CD4-positive, alpha-beta T cell treated with Interleukin-10 for 1 hour (primary cell): ENCODE measurements at regions not wholly inside any gene's neighbourhood (a gene's known extent, or its start where the extent isn't known, plus 50 kb on each side); places are given as distances from the start of the nearest gene placed in this dataset.
A peak's percentile ranks its signal among the peaks of the same experiment; 100 is the strongest.

Experiments
- DNase-seq: peaks from one replicate; pipeline ENCODE4 v3.0.0-alpha.2; 2020

DNA sequence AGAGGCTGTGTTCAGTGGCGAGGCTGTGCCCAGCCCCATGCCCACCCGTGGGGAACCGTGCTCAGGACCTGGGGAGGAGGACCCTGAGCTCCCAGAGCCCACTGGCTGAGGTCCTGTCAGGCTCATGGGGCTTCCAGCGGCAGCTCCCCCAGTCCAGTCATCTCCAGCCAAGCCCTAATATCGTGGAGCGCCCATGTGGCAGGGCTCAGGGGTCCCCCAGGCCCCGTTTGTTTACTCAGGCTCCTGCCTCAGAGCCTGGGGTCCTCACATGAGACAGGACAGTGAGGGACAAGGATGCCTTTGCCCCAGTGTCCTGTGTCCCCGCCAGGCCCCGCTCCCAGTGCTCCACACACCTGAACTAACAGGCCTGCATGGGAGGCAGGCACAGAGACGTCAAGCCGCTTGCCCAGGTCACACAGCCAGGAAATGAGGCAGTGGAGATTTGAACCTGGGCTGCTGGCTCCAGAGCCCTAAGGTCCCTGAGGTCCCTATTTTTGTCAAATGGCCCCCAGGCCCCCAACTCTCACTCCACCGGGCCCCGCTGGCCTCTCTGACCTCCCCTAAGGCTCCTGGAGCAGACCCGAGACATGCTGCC, 100.7 kb upstream of the ACTRT2 start:
- no peak for DNase-seq

DNA sequence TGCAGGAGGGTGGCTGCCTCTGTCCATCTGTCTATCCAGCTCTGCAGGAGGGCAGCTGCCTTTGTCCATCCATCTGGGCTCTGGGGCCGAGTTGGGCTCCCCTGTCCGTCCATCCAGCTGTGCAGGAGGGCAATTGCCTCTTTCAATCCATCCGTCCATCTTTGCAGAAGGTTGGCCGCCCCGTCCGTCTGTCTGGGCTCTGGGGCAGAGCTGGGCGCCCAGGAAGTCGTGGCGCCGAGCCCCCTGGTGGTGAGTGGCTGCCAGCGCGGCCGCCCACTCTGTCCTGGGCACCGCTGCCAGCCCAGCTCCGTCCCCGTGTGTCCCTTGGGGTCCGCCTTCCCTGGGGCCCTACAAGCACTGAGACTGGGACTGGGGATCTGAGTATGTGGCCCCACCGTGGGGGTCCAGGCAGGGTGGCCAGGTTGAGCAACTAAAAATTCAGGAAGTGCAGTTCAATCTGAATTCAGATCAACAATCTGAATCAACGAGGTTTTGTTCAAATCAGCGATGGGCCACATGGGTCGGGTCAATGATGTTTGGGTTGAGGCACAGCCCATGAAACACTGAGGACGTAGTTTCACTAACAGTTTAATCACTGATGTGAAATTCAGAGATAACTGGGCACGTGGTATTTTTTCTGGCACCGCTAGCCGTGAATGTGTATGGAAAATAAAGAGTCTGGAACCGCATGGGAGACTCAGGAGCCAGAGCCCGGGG, 99.1 kb upstream of the ACTRT2 start:
- DNase-seq, result peak; percentile 24

DNA sequence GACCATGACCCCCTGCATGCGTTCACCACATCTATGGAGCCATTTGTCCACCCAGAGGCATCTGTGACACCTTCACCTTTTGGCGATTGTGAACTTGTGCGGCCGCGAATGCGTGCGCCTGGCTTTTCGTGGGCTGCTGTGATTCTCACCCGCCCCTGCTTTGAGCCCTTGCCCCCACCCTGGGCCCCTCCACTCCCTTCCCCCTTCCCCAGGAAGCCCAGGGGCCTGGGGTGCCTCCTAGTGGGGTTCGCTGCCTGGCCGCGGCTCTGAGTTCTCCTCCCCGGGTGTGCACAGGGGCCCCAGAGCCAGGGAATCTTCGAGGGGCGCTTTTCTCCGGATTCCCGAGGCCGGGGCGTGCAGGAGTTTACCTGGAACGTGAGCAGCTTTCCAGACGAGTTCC, 97.9 kb upstream of the ACTRT2 start:
- no peak for DNase-seq

DNA sequence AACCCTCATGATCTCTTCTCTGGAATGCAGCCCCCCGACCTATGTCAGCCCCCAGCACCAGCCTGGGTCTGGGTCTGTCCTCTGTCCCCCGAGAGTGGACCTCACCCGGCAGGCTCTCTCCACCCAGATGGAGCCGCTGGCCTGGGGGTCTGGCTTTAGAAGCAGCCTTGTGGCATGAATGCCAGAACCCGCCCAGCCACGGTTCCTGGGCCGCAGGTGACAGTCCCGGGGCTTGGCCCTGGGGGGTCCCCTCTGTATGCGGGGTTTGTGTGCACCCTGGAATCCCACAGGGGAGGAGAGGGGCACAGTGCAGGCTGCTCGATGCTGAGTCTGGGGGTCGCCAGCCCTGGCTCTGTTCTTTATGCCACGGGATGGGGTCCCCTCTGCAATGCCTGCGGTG, 96.0 kb upstream of the ACTRT2 start:
- DNase-seq, result no peak

DNA sequence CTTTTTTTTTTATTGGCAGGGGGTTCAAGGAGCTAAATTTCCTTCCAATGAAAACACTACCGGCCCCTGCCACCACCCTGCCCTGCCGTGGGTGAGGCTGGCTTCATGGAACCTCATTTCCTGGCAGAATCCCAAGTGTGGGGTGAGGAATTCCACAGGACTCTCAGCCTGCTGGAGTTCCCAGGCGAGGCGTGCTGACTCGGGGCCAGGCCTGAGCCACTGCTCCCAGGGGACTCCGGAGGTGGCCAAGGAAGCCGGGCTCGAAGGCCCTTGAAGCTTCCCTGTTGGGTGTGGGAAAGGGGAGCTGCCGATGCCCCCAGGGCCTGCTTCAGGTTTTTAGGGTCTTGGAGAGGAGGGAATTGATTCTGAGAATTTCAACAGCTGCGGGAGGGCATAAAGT, 95.3 kb upstream of the ACTRT2 start:
- DNase-seq, result no peak

DNA sequence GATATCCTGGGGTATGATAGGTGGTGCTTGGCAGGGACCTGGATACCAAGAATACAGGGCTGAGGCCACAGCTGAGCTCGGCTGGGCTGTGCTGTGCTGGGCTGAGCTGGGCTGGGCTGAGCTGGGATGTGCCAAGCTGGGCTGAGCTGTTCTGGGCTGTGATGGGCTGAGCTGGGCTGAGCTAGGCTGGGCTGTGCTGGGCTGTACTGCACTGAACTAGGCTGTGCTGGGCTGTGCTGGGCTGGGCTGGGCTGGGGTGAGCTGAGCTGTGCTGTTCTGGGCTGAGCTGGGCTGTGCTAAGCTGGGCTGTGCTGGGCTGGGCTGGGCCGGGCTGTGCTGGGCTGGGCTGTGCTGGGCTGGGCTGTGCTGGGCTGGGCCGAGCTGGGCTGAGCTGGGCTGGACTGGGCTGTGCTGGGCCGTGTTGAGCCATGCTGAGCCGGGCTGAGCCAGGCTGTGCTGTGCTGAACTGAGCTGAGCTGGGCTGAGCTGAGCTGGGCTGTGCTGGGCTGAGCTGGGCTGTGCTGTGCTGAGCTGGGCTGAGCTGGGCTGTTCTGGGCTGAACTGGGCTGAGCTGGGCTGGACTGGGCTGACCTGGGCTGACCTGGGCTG, 94.7 kb upstream of the ACTRT2 start:
- no peak for DNase-seq

DNA sequence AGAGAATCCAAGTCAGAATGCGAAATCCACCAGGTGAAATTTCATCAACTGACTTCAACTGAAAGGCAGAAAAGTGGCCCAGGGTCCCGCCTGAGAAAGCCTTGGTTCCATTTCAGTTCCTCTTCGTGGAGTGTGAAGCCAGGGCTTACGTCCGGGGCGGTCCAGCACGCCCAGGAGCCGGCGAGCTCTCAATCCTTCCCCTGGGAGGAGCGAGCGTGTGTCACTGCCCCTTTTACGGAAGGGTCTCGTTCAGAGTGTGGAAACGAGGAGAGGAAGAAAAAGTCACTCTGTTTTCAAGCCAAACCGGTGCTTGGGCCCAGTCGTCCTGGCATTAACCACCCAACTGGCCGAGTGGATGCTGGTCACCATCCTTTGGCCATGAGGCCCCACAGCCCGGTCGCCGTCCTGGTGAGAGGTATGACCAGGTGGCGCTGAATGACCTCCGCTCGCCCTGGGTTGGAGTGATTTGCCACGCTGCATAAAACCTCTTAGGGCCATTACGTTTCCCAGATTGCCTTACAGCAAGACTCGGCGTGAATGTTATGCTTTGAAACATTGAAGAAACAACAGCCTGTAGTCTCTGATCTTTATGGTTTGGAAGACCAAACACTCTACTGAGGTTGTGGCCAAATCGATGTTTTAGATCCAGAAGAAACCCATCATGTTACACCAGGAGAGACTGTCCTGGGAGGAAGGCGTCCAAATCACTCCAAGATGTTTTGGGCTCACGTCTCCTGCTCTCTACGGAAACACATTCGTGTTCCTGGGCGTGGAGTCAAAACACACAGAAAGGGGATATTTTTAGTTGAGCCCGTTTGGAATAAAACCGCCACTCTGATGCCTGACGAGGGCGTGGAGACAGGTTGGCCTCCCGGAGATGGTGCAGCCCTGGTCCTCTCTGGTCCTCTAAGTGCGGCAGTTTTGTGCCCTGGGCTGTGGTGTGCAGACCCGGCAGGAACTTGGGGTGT, 93.6 kb upstream of the ACTRT2 start:
- DNase-seq, result no peak

DNA sequence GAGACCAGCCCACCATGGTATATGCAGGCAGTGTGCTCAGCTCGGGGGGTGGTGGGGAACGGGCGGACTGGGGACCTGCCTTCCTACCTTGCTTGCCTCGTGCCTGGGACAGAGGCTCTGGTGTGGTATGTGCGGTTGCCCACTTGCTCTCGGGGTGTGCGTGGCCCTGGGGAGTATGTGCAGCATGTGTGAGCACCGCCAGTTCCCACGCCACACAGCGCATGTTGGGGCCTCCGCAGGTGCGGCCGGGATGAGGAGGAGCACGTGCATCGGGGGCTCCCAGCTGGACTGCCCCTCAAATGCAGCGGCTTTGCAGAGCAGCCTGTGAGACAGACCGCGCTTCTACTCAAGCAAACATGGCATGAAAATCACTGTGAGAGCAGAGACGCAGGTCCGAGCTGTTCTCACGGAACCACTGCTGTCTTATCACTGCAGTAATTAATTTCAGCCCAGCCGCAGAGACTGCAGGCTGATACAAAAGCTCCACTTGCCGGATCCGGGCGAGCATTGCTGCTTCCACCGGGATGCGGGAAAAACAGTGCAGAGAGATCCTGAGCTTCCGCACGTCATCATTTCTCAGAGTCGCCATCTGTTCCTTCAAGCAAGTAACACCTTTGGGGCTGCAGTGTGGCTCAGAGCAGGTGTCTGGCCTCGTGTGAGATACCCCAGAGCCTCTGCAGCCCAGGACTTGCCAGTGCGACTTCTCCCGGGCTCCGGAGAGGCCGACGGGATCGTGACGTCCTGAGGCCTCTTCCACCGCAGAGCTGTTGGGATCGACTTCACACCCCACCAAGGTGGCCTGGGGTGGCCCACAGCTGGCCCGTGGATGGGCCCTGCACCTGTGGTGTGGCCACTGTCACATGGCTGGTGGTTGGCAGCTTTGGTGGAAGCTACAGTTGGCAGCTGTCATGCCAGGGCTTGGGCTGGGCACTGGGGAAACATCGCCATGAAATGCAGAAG, 92.6 kb upstream of the ACTRT2 start:
- no peak for DNase-seq

DNA sequence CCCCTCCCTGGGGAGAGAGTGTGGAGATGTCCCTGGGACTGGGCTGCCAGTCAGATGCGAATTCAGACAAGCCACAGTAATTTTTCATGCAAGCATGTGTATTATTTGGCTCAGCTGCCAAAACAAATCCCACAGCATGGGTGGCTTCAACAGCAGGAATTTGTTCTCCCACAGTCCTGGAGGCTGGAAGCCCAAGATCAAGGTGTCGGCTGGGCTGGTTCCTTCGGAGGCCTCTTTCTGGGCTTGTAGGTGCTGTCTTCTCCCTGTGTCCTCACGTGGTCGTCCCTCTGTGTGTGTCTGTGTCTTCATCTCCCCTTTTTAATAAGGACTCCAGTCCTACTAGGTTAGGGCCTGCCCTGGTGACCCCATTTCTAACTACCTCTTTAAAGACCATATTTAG, 91.9 kb upstream of the ACTRT2 start:
- no peak for DNase-seq

DNA sequence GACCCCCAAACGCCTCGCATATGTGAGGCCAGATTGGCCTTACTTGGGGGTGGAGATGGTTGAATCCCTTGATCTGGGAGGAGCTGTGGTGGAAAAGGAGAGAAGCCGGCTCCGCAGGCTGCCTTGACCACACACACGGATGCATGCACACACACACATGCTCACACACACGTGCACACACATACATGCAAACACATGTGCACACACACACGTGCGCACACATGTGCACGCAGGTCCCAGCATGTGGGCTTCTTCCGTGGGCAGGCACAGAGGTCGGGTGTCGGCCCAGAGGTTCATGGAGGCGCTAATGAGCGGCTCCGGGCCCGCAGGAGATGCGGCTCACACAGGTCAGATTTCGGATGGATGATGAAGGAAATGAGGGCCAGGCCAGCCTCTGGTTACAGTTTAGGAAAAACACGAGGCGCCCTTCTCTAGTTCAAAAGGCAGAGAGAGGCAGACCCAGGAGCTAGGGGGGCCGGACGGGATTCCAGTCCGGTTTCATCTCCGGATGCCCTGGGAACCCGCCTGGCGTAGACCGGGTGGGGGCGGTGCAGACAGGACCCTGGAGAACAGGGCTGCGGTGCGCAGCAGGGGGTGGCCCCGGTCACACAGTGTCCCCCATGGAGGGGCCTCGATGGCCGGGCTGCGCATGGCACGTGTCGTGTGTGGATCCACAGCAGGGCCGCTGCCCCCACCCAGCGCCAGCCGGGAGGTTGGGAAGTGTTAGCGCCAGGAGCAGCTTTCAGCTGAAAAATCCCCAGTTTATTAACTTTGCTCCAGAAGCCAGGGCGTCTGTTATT, 91.1 kb upstream of the ACTRT2 start:
- no peak for DNase-seq

DNA sequence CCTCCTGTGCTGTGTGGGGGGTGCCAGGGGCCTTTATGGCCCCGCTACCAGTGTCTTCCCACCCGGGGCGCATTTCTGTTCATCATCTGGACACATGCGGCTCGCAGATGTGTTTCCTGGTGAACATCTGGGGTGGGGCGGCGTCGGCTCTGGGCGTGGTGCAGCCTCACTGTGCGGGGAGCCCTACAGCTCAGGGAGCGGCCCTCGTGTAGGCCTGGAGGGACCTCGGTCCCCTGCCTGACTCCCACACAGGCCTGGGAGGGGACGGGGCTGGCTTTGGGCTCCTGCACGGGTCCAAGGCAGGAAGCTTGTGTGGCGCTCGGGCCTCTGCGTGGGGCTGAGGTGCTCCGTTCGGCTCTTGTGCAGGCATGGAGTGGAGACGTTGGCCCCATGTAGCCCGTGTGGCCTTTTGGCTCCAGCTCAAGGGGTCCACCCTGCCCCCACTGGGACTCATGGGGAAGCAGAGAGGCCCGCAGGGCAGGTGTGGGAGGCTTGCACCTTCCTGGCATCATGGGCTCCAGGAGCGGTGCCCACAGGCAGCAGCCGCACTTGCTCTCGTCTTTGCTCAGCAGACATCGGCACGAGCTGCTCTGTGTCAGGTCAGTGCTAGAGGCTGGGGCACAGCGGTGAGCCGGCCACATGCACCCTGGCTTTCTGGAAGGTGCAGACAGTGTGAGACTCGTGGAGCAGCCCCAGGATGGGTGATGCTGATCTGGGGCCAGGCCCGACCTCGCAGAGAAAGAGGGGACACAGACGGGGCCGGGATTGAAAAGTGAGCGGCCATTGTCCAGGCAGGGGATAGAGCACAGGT, 90.1 kb upstream of the ACTRT2 start:
- DNase-seq, result no peak

DNA sequence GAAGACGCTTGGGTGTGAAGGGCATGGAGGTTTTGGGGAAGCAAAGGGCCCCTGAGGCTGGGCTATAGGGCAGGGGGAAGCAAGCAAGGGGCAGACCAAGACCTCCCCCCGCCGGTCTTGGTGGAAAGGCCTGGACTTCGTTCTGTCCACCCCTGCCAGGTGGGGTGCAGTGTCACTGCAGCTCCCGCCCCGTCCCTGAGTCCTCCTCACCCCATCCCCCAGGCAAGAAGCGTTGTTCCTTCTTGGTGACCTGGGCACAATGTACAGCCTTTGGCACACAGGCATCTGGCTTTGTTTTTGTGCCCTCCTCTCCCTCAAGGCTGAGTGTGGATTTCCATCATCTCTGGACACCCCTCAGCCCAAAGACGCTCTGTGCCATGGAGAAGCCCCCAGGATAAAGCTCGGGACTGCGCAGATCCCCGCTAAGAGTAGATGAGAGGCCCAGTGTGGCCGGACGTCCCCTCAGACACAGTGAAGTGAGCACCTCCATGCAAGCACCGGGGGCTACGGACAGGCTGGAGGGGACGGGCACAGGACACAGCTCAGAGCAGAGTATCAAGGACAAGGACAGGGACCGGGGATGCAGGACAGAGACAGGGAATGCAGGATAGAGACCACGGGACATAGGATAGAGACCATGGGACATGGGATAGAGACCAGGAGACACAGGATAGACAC, 89.4 kb upstream of the ACTRT2 start:
- DNase-seq, result no peak

DNA sequence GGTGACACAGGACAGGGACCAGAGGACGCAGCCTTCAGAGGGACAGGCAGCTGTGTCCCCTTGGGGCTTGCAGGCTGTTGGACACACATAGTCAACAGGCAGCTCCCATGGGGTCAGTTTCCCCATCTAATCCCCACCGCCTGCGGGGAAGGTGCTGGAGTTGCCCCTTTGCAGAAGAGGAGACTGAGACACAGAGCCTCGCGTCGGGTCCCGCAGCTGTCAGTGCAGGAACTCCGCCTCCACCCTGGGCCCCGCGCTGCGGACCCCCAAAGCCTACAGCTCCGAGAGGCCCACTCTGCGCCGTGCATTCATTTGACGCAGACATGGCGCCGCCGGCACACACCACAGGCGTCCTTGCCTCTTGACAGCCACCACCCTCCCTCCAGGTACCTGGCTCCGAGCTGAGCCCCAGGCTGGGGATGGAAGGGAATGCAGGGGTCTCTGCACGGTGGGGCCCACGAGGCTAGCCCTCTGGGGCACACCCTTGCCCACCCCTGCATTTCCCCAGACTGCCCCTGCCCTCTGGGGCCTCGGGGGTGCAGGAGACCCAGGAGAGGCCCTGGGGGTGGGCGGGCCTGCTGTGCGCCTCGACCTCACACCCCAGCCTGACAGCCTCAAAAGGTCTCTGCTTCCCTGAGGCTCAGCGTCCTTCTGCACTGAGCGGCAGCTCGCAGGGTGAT, 88.5 kb upstream of the ACTRT2 start:
- no peak for DNase-seq

DNA sequence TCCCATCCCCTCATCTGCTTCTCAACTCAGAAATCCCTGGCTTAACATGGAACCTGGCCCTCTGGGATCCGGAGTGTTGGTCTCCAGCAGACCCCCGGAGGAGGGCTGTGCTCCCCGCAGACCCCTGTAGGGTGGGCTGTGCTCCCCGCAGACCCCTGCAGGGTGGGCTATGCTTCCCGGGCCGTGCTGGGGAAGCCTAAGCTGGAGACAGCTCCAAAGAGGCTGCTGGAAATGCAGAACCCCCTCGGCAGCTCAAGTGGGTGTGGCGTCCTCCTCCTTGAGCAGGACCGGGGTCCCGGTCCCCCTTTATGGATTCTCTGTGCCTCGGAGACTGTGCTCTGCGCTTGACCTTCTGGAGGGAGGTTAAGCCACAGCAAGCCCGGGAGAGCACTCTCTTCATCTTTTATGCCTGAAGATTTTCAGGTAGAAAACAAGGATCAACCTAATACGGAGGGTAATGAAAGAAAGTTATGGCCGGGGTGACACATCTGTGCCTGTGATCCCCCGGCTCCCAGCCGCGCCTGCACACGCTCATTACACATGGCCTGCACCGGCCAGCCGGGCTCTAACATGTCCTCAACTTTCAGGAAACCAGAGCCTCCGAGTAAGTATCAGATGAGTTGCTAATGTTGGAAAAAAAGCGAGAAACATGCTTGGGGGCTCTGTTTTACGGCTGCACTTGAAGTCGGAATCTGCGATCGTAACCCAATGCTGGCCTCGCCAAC, 87.7 kb upstream of the ACTRT2 start:
- no peak for DNase-seq

DNA sequence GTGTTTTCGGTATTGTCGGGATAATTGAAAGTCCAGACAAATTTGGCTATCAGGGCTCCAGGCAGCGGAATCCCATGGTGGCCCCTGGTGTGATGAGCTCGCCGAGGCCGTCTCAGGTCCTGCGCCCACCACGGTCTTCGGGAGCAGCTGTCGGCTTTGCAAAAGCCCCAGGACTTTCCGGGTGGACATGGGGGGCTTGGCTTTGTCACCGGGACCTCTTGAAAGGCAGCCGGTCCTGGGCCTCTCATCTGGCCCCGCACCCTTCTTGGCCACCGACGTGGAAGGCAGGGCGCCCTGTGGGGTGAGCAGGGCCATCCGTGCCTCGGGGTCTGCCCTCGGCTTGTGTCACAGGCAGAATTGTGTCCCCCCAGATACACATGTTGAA, 87.1 kb upstream of the ACTRT2 start:
- no peak for DNase-seq

DNA sequence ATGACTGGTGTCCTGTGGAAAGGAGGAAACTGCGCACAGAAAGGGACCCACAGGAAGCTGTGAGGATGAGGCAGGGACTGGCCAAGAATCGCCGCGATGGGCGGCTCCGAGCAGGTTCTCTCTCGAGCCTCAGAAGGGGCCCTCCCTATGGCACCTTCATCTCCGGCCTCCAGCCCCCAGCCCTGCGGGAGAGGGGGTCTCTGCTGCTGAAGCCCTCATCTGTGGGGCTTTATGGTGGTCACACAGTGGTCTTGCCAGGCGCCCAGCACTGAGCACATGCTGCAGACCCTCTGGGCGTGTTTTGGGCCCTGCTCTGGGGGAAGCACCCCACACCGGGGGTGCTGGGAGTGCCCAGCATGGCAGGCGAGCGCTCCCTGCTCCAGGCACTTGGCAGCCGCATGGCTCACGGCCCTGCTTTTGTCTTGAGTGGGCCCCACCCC, 86.6 kb upstream of the ACTRT2 start:
- DNase-seq, result no peak

DNA sequence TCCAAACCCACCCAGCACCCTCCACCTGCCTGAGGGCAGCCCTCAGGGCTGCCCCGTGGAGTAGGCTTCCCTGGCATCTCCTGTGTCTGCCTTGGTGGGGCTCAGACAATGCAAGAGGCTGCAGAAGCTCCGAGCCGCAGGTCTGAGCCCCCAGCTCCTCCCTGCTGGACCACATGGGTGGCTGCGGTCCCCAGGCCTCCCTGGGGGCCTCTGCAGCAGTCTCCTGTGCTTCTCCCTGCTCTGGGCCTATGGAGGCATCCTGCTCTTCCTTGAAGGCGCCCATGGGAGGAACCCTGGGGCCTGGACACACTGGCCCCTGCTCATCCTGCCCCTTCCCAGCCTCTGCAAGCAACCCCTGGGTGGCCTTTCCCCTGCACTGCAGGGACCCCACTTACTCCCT, 86.1 kb upstream of the ACTRT2 start:
- no peak for DNase-seq

DNA sequence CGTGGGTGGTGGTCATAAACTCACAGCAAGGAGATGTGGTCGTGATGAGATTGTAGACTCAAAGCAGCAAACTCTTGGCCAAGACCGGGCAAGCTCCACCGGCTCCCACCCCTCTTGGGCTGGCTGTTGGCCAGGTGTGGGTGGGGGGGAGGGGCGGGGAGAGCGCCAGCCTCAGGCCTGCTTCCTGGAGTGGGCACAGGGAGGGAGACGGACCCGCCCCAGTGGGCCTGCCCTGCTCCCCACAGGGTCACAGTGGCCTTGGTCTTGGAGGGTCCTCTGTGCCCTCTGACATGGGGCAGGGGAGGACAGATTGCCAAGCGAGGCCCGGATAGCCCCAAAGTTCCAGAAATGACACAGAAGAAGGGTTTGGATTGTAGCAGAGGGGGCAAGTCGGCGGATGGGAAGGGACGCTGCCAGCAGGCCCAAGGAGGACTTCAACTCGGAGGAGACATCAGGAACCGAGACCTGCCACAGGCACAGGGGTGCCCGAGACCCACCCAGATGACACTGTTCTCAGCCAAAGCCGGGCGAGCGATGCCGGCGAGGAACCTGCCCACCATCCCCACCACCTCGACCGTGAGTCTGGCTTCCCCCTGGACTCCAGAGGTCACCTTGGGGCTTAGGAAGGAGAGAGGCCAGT, 85.4 kb upstream of the ACTRT2 start:
- no peak for DNase-seq
